PC-9 (cell line): ENCODE measurements at regions not wholly inside any gene's neighbourhood (a gene's known extent, or its start where the extent isn't known, plus 50 kb on each side); places are given as distances from the start of the nearest gene placed in this dataset.

Experiments
- BruUV-seq: library from RNA; stranded (reverse); fragments of 400-500 nt; replicated peaks from 2 replicates; lab custom pipeline; 2021; lab: Mats Ljungman, UMichigan
- CTCF ChIA-PET: fragments of 300-600 bp; sonication (Branson Sonifier 250); formaldehyde crosslinking; loops from one replicate; lab custom pipeline; 2022; ENCODE audit warnings: antibody characterized with exemption; lab: Charles Lee
- POLR2A ChIA-PET: fragments of 300-600 bp; sonication (Branson Sonifier 250); formaldehyde crosslinking; loops from one replicate; lab custom pipeline; 2022; ENCODE audit warnings: antibody characterized with exemption; ENCODE audit not compliant: unreplicated experiment; lab: Charles Lee
- DNase-seq, 2 experiments: peaks; one replicate each; pipeline versions ENCODE4 v3.0.0 to v3.0.0-alpha.2; 2015 to 2022; ENCODE audit warnings: mixed read lengths in 1 of 2
- H2AFZ ChIP-seq: fragments of 200-600 bp; sonication (generic); 2 replicates; pipeline ENCODE4 v1.8.1; 2017; ENCODE audit warnings: antibody characterized with exemption
- H3F3A ChIP-seq: fragments of 200-600 bp; sonication (generic); 2 replicates; pipeline ENCODE4 v1.8.1; 2017; ENCODE audit warnings: antibody characterized with exemption, mild to moderate bottlenecking, low read depth; ENCODE audit not compliant: insufficient read depth
- H3K27ac ChIP-seq: fragments of 200-600 bp; sonication (generic); 2 replicates; pipeline ENCODE4 v1.6.1; 2016; ENCODE audit warnings: mixed run types
- H3K27me3 ChIP-seq: fragments of 200-600 bp; sonication (generic); 2 replicates; pipeline ENCODE4 v1.6.1; 2016; ENCODE audit warnings: low read depth, mixed run types; ENCODE audit not compliant: insufficient read depth
- H3K36me3 ChIP-seq: fragments of 200-600 bp; sonication (generic); 2 replicates; pipeline ENCODE4 v1.6.1; 2016; ENCODE audit warnings: low read depth, mixed run types
- H3K4me1 ChIP-seq: fragments of 200-600 bp; sonication (generic); replicated peaks from 2 replicates; pipeline ENCODE4 v1.6.1; 2016; ENCODE audit warnings: mixed run types; ENCODE audit not compliant: insufficient read depth
- H3K4me2 ChIP-seq: fragments of 200-600 bp; sonication (generic); 2 replicates; pipeline ENCODE4 v1.6.1; 2017; ENCODE audit warnings: mixed run types
- H3K4me3 ChIP-seq: fragments of 200-600 bp; sonication (generic); 2 replicates; pipeline ENCODE4 v1.6.1; 2016; ENCODE audit warnings: mixed run types
- H3K79me2 ChIP-seq: fragments of 200-600 bp; sonication (generic); 2 replicates; pipeline ENCODE4 v1.6.1; 2017; ENCODE audit warnings: low read depth, mixed run types
- H3K9me2 ChIP-seq: fragments of 200-600 bp; sonication (generic); 2 replicates; pipeline ENCODE4 v1.8.1; 2017; ENCODE audit warnings: mild to moderate bottlenecking; ENCODE audit not compliant: insufficient read depth
- H3K9me3 ChIP-seq: fragments of 200-600 bp; sonication (generic); 2 replicates; pipeline ENCODE4 v1.8.1; 2016; ENCODE audit warnings: low read depth; ENCODE audit not compliant: insufficient read depth
- H4K20me1 ChIP-seq: fragments of 200-600 bp; sonication (generic); 2 replicates; pipeline ENCODE4 v1.8.1; 2017; ENCODE audit not compliant: insufficient read depth
- EZH2 ChIP-seq: fragments of 200-600 bp; sonication (generic); IDR thresholded peaks from 2 replicates; pipeline ENCODE4 v1.8.0; 2017; ENCODE audit warnings: antibody characterized with exemption, low read depth
- intact Hi-C: fragments of 100-400 bp; cut with micrococcal nuclease; formaldehyde crosslinking; loops from one replicate; pipeline ENCODE4 v1.10.0; 2022; ENCODE audit not compliant: unreplicated experiment
- TF ChIP-seq, protein P1 (sequence below): fragments of 200-600 bp; sonication (generic); conservative IDR thresholded peaks from 2 replicates; pipeline ENCODE4 v1.6.1; 2017; ENCODE audit warnings: mixed run types, antibody characterized with exemption, mild to moderate bottlenecking, moderate library complexity

DNA sequence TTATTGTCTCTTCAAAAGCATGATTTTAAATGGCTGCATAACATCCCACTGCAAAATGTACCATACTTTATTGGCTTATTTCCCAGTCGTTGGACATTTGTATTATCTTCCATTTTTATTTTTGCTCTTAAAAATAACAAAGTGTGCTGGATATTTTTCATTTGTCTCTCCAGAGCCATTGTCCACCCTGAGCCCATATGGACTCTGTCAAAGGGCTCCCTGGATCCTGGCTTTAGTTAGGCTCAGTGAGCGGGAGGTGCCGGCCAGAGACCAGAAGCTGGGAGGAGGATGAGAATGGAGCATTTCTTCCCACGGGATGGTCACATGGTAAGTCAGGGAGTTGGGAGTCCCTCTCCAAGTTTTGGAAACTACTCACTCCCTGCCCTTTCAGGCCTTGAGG is 296.9 kb downstream of the NUAK1 start:
- Histone ChIP-seq H3K4me1 (no peaks in the 10 kb centered on the region), H3K9me3 (no peaks in the 10 kb centered on the region), H4K20me1 (no peaks in the 10 kb centered on the region), H3K79me2 (no peaks in the 10 kb centered on the region), H3K27me3 (no peaks in the 10 kb centered on the region), H3K4me3 (no peak overlapping the region), H2AFZ (no peak overlapping the region), H3K4me2 (no peak overlapping the region), H3F3A (no peaks in the 10 kb centered on the region), H3K36me3 (no peaks in the 10 kb centered on the region), H3K27ac (no peak overlapping the region), H3K9me2 (no peaks in the 10 kb centered on the region; the same call in none of the 2 replicates)
- intact Hi-C loops = no loop called here
- CTCF ChIA-PET = no interaction called here
- no TSS peak for BruUV-seq
- TF ChIP-seq, protein P1, sequence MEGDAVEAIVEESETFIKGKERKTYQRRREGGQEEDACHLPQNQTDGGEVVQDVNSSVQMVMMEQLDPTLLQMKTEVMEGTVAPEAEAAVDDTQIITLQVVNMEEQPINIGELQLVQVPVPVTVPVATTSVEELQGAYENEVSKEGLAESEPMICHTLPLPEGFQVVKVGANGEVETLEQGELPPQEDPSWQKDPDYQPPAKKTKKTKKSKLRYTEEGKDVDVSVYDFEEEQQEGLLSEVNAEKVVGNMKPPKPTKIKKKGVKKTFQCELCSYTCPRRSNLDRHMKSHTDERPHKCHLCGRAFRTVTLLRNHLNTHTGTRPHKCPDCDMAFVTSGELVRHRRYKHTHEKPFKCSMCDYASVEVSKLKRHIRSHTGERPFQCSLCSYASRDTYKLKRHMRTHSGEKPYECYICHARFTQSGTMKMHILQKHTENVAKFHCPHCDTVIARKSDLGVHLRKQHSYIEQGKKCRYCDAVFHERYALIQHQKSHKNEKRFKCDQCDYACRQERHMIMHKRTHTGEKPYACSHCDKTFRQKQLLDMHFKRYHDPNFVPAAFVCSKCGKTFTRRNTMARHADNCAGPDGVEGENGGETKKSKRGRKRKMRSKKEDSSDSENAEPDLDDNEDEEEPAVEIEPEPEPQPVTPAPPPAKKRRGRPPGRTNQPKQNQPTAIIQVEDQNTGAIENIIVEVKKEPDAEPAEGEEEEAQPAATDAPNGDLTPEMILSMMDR = no peak
- TF ChIP-seq EZH2 = no peak
- POLR2A ChIA-PET = no interaction called here
- no peak for DNase-seq

DNA sequence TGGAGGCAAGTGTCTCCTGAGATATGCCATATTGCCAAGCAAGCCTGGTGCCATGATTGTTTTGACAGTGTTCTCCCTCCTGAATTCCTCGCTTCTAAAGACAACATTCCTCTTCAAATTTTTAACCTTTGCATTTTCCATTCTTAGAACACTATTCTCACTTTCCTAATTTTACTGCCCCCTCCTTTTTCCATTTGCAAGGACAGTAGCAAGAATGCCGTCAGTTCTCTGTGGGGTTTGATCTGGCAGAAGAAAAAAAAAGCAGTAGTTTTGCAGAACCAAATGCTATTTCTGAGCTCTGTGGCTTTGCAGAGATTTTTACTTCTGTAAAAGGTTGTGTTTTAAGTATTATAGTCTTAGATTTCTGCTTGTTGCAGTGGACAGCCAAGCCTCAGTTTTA is 295.2 kb downstream of the NUAK1 start:
- CTCF ChIA-PET = no interaction called here

DNA sequence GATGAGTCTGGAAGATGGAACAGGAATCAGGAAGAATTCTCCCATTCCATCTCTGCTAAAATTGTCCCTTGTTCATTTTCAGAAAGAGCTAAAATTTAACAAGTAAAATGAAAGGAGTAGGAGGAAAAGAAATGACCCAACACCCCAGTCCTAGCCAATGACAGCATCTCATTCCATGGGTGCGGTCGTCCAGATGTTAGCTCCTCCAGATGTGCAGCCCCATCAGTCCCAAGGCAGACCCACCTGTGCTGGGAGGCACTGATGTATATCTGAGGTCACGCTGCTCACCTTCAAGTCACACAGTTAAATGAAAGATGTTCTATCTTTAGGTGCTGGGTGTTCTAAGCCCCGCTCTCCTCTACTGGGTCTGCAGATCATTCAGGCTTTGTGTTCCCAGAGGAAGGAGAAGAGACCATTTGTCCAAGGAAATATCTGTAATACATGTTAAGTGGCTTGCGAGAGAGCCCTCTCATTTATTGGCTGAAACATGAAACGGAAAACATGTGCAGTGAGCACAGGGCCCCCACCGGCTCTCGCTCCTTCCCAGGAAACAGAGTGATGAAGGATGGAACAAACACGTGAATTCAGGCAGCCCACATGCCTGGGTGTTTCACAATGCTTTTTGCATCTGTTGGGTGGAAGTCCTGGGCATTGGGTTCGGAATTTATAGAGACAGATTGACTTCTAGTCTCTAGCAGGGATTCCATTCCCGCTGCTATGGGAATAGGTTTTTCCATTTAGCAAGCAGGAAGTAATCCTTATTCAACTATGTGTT is 294.6 kb downstream of the NUAK1 start:
- Histone ChIP-seq H3K9me2 (no peaks in the 10 kb centered on the region; the same call in none of the 2 replicates), H3F3A (no peaks in the 10 kb centered on the region), H3K27me3 (no peaks in the 10 kb centered on the region), H3K4me3 (no peak overlapping the region), H3K4me1 (no peaks in the 10 kb centered on the region), H3K9me3 (no peaks in the 10 kb centered on the region), H3K27ac (no peak overlapping the region), H3K36me3 (no peaks in the 10 kb centered on the region), H3K79me2 (no peaks in the 10 kb centered on the region), H2AFZ (no peak overlapping the region), H3K4me2 (no peak overlapping the region), H4K20me1 (no peaks in the 10 kb centered on the region)
- BruUV-seq = no TSS peak
- TF ChIP-seq, protein P1 = no peak
- no peak for TF ChIP-seq EZH2
- intact Hi-C loops = no loop called here
- DNase-seq = no peak
- ChIA-PET CTCF (no interaction called here), POLR2A (no interaction called here)

More for the DNA sequence above, 295.2 kb downstream of the NUAK1 start:
- no peak for TF ChIP-seq EZH2
- TF ChIP-seq, protein P1 = no peak
- H3K4me3 ChIP-seq = no peak overlapping the region
- H3K9me2 ChIP-seq = no peaks in the 10 kb centered on the region; the same call in none of the 2 replicates
- H3K27me3 ChIP-seq = no peaks in the 10 kb centered on the region
- no peak for DNase-seq
- H3K9me3 ChIP-seq = no peaks in the 10 kb centered on the region
- no peak overlapping the region for H3K4me2 ChIP-seq
- no peaks in the 10 kb centered on the region for H3F3A ChIP-seq
- H2AFZ ChIP-seq = no peak overlapping the region
- POLR2A ChIA-PET = no interaction called here
- H3K79me2 ChIP-seq = no peaks in the 10 kb centered on the region
- BruUV-seq = no TSS peak
- no peaks in the 10 kb centered on the region for H3K36me3 ChIP-seq
- H4K20me1 ChIP-seq = no peaks in the 10 kb centered on the region
- H3K27ac ChIP-seq = no peak overlapping the region
- intact Hi-C loops = no loop called here
- no peaks in the 10 kb centered on the region for H3K4me1 ChIP-seq
